CD4-positive, alpha-beta memory T cell (primary cell): ENCODE measurements at regions not wholly inside any gene's neighbourhood (a gene's known extent, or its start where the extent isn't known, plus 50 kb on each side); places are given as distances from the start of the nearest gene placed in this dataset.

Source experiments
- CTCF ChIA-PET: fragments of 350-600 bp; sonication (Branson Sonifier 250); formaldehyde crosslinking; loops from one replicate; lab custom pipeline; 2021; ENCODE audit warnings: inconsistent platforms; ENCODE audit not compliant: partially characterized antibody; lab: Charles Lee
- POLR2A ChIA-PET: fragments of 350-600 bp; sonication (Branson Sonifier 250); formaldehyde crosslinking; loops from one replicate; lab custom pipeline; 2021; ENCODE audit not compliant: partially characterized antibody; lab: Charles Lee
- DNase-seq, 5 donors: peaks; one replicate each; pipeline versions ENCODE4 v3.0.0 to v3.0.0-alpha.2; 2020 to 2022; ENCODE audit warnings: mixed read lengths in 1 of 5
- H3K27ac ChIP-seq: one replicate; pipeline ENCODE4 v1.7.0; 2013; ENCODE audit warnings: low read depth, low read length
- H3K27me3 ChIP-seq: 2 replicates; pipeline ENCODE4 v1.7.0; 2013; ENCODE audit warnings: mild to moderate bottlenecking, low read length, moderate library complexity; ENCODE audit not compliant: insufficient read depth
- H3K36me3 ChIP-seq: 2 replicates; pipeline ENCODE4 v1.7.0; 2013; ENCODE audit warnings: mild to moderate bottlenecking, low read length, moderate library complexity; ENCODE audit not compliant: insufficient read depth
- H3K4me1 ChIP-seq: 2 replicates; pipeline ENCODE4 v1.7.0; 2013; ENCODE audit warnings: mild to moderate bottlenecking, low read length, moderate library complexity; ENCODE audit not compliant: insufficient read depth
- H3K4me3 ChIP-seq, 2 donors: one replicate each; pipeline ENCODE4 v1.7.0; 2013; ENCODE audit warnings: low read length in 2 of 2, mild to moderate bottlenecking in 1 of 2
- H3K9me3 ChIP-seq, 2 donors: one replicate each; pipeline ENCODE4 v1.7.0; 2013; ENCODE audit warnings: low read length in 2 of 2, control low read depth in 1 of 2; ENCODE audit not compliant: control insufficient read depth in 1 of 2
- H3K27ac Mint-ChIP-seq, 7 donors: one replicate each; pipeline ENCODE4 v1.8.0; 2020 to 2021; ENCODE audit warnings: mixed read lengths in 7 of 7, mild to moderate bottlenecking in 6 of 7, inconsistent platforms in 3 of 7, moderate library complexity in 3 of 7
- H3K27me3 Mint-ChIP-seq, 2 donors: one replicate each; pipeline ENCODE4 v1.8.0; 2020 to 2021; ENCODE audit warnings: mixed read lengths in 2 of 2
- H3K36me3 Mint-ChIP-seq, 2 donors: one replicate each; pipeline ENCODE4 v1.8.0; 2020 to 2021; ENCODE audit warnings: mixed read lengths in 2 of 2, inconsistent platforms in 1 of 2, mild to moderate bottlenecking in 1 of 2
- H3K4me1 Mint-ChIP-seq, 4 donors: one replicate each; pipeline ENCODE4 v1.8.0; 2020 to 2021; ENCODE audit warnings: mixed read lengths in 4 of 4, mild to moderate bottlenecking in 1 of 4
- H3K4me3 Mint-ChIP-seq, 8 donors: one replicate each; pipeline ENCODE4 v1.8.0; 2020 to 2021; ENCODE audit warnings: mixed read lengths in 8 of 8, mild to moderate bottlenecking in 7 of 8, moderate library complexity in 6 of 8, inconsistent platforms in 3 of 8
- H3K9me3 Mint-ChIP-seq, 8 donors: one replicate each; pipeline ENCODE4 v1.8.0; 2020 to 2021; ENCODE audit warnings: mixed read lengths in 8 of 8, mild to moderate bottlenecking in 5 of 8, inconsistent platforms in 3 of 8, moderate library complexity in 1 of 8
- intact Hi-C: fragments of 100-400 bp; cut with micrococcal nuclease; formaldehyde crosslinking; loops from one replicate; pipeline ENCODE4 v1.15.1; 2023

DNA sequence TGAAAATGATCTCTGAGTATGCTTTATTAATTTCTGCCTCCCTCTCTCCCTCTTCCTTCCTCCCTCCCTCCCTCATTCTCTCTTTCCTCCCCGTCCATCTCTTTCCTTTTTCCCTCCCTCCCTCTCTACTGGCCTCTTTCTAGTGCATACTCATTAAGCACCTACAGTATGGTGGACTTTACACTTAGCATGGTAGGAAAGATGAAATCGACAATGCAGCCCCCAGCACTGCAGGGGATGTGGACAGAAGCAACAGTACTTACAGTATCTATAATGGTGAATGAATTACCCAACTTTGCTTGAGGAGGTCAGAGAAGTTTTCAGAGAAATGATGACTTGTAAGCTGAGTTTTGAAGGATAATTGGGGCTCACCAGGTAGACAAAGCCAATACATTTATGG, 143.8 kb upstream of the RPS6KA3 start:
- peaks cover 0 to 6% (median under 1%) of the 10 kb centered on the region in 8 donors for H3K9me3 Mint-ChIP-seq
- H3K9me3 ChIP-seq: no peaks in the 10 kb centered on the region
- H3K4me3 Mint-ChIP-seq: peak overlapping the region in 1 of 8 donors; percentile 10
- H3K27me3 Mint-ChIP-seq: no peaks in the 10 kb centered on the region
- no peaks in the 10 kb centered on the region for H3K36me3 Mint-ChIP-seq
- H3K36me3 ChIP-seq: no peaks in the 10 kb centered on the region
- intact Hi-C loops: no loop called here
- POLR2A ChIA-PET: no interaction called here
- CTCF ChIA-PET: interaction anchor here (1.1 kb wide), 1 partner anchor 158 kb away, joined by 3 read pairs; no protein-coding TSS in a partner anchor
- H3K4me1 Mint-ChIP-seq: peaks cover 20 to 41% (median 25%) of the 10 kb centered on the region in 4 donors
- no peaks in the 10 kb centered on the region for H3K27me3 ChIP-seq
- no peak overlapping the region for H3K4me3 ChIP-seq
- no peak overlapping the region for H3K27ac ChIP-seq
- peaks cover 35% of the 10 kb centered on the region for H3K4me1 ChIP-seq
- no peak for DNase-seq
- peak overlapping the region in 2 of 7 donors; percentile 10 to 26 for H3K27ac Mint-ChIP-seq

DNA sequence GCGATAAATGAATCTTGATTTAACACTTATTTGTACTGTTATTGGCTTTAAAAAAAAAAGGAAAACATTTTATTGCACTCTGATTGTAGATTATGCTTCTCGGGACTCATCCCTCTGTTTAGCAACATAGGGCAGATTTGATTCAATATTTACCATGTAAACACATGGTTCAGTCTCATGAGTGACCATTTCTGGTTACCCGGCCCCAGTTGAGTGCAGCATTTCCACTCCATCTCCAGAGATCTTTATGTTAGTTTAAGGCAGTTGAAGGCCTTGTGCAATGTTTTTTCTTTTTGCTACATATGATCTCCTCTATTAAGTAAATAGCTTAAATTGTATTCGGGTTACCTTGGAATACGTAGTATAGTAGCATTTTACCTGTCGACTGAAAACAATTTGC, 143.3 kb upstream of the RPS6KA3 start:
- intact Hi-C loops: no loop called here
- no peaks in the 10 kb centered on the region for H3K36me3 Mint-ChIP-seq
- ChIA-PET POLR2A (interaction anchor here (0.6 kb wide), 1 partner anchor 15 kb away, joined by 3 read pairs; no protein-coding TSS in a partner anchor), CTCF (interaction anchor here (1.1 kb wide), 1 partner anchor 157 kb away, joined by 3 read pairs; no protein-coding TSS in a partner anchor)
- no peak overlapping the region for H3K4me3 Mint-ChIP-seq
- no peaks in the 10 kb centered on the region for H3K9me3 ChIP-seq
- peaks cover 20 to 39% (median 25%) of the 10 kb centered on the region in 4 donors for H3K4me1 Mint-ChIP-seq
- no peak for DNase-seq
- H3K9me3 Mint-ChIP-seq: peaks cover 0 to 6% (median 0%) of the 10 kb centered on the region in 8 donors
- no peaks in the 10 kb centered on the region for H3K27me3 Mint-ChIP-seq
- H3K4me3 ChIP-seq: no peak overlapping the region
- H3K36me3 ChIP-seq: no peaks in the 10 kb centered on the region
- no peaks in the 10 kb centered on the region for H3K27me3 ChIP-seq
- H3K4me1 ChIP-seq: peaks cover 35% of the 10 kb centered on the region
- H3K27ac Mint-ChIP-seq: no peak overlapping the region
- no peak overlapping the region for H3K27ac ChIP-seq

DNA sequence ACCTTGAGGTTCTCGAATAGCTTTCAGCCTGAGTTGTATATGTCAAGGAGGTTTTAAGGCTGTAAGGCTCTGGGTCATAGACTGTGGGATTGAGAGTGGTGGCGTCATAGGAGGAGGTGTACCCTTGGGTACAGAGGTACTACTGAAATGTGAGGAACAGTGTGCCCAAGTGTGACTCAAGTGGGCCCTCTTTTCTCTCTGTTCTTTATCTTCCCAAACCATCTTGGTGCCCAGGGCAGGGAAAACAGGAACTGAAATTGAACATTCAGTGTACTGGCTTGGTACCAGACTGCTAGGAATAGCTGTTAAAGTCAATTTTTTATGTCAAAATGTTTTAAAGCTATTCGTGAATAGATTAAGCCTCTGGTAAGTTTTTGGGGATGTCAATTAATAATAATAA, 136.2 kb upstream of the RPS6KA3 start:
- ChIA-PET POLR2A (interaction anchor here (1.1 kb wide), 1 partner anchor 10 kb away, joined by 3 read pairs; no protein-coding TSS in a partner anchor), CTCF (no interaction called here)
- Mint-ChIP-seq H3K27me3 (no peaks in the 10 kb centered on the region), H3K36me3 (no peaks in the 10 kb centered on the region), H3K9me3 (no peaks in the 10 kb centered on the region), H3K27ac (no peak overlapping the region), H3K4me3 (no peak overlapping the region), H3K4me1 (peaks cover 0 to 3% (median 1%) of the 10 kb centered on the region in 4 donors)
- Histone ChIP-seq H3K4me1 (no peaks in the 10 kb centered on the region), H3K9me3 (no peaks in the 10 kb centered on the region), H3K27me3 (no peaks in the 10 kb centered on the region), H3K36me3 (no peaks in the 10 kb centered on the region), H3K27ac (no peak overlapping the region), H3K4me3 (no peak overlapping the region)
- DNase-seq: no peak
- intact Hi-C loops: no loop called here

DNA sequence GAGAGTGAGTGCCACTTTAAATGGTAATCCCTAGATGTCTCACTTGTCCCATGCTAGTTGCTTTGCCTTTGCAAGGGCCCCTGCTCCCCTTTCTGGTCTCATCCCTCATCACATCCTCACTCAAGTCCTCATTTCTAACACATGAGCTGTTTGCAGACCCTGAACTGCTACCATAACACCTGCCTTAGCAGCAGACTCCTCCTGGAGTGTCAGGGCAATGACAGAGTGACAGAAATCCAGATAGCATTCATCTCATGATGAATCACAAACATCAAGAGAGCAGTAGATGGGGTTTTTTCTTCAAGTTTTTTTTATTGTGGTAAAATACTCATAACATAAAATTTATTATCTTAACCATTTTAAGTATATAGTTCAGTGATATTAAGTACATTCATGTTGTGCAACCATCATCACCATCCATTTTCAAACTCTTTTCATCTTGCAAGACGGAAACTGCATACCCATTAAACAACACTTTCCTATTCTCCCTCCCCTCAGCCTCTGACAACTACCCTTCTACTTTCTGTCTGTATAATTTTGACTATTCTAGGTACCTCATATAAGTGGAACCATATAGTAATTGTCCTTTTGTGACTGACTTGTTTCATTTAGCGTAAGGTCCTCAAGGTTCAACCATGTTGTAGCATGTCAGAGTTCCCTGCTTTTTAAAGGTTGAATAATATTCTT, 133.2 kb upstream of the RPS6KA3 start:
- Histone ChIP-seq H3K4me1 (no peaks in the 10 kb centered on the region), H3K36me3 (no peaks in the 10 kb centered on the region), H3K4me3 (no peak overlapping the region), H3K27ac (no peak overlapping the region), H3K9me3 (no peaks in the 10 kb centered on the region), H3K27me3 (no peaks in the 10 kb centered on the region)
- POLR2A ChIA-PET: no interaction called here
- no peak for DNase-seq
- H3K27me3 Mint-ChIP-seq: no peaks in the 10 kb centered on the region
- no peaks in the 10 kb centered on the region for H3K9me3 Mint-ChIP-seq
- H3K36me3 Mint-ChIP-seq: no peaks in the 10 kb centered on the region
- intact Hi-C loops: no loop called here
- peak overlapping the region in 1 of 7 donors; percentile 69 for H3K27ac Mint-ChIP-seq
- peaks cover 0 to 3% (median under 1%) of the 10 kb centered on the region in 4 donors for H3K4me1 Mint-ChIP-seq
- CTCF ChIA-PET: interaction anchor here (1.3 kb wide), 1 partner anchor 146 kb away, joined by 3 read pairs; no protein-coding TSS in a partner anchor
- H3K4me3 Mint-ChIP-seq: no peak overlapping the region

DNA sequence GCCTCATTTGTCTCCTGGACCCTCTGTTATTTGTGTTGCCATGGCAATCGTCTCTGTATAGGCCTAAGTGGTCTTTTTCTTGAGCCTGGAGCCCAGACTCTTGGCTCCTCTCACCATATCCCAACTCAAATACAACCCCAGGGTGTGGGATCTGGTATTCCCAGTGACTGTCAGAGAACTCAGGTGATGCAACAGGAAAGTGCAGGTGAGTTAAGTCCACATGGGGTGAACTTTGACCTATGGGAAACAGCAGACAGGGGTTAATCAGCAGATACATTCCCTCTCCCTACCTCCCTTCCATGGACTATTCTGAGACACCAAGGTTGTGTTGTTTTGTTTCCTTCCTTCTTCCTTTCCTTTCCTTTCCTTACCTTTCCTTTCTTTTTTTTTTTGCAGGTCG, 130.9 kb upstream of the RPS6KA3 start:
- Mint-ChIP-seq H3K27ac (no peak overlapping the region), H3K36me3 (no peaks in the 10 kb centered on the region), H3K9me3 (no peaks in the 10 kb centered on the region), H3K27me3 (no peaks in the 10 kb centered on the region), H3K4me1 (peaks cover 0 to 3% (median under 1%) of the 10 kb centered on the region in 4 donors), H3K4me3 (no peak overlapping the region)
- no peak overlapping the region for H3K27ac ChIP-seq
- ChIA-PET POLR2A (no interaction called here), CTCF (no interaction called here)
- intact Hi-C loops: no loop called here
- H3K27me3 ChIP-seq: no peaks in the 10 kb centered on the region
- no peaks in the 10 kb centered on the region for H3K9me3 ChIP-seq
- DNase-seq: no peak
- H3K4me1 ChIP-seq: no peaks in the 10 kb centered on the region
- no peak overlapping the region for H3K4me3 ChIP-seq
- no peaks in the 10 kb centered on the region for H3K36me3 ChIP-seq

DNA sequence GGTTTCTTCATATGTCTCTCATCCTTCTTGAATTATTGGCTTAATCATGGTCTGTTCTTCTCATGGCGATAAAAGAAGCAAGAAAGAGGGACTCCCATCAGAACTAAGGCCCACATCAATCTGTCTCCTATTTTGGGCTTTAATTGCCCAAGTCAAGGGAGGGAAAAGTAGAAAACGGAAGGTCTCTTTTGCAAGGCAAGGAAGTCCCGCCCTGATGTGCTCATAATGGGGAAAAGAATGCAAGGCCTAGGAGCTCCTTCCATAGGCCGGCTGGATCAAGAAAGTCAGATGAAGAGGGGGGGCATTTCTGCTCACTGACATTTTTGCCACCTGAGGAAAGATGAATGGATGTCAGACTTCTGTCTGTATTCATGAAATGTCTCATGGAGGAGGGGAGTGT, 127.7 kb upstream of the RPS6KA3 start:
- H3K4me3 ChIP-seq: no peak overlapping the region
- ChIA-PET POLR2A (interaction anchor here (0.7 kb wide), 1 partner anchor 15 kb away, joined by 3 read pairs; no protein-coding TSS in a partner anchor), CTCF (no interaction called here)
- H3K27ac Mint-ChIP-seq: peak overlapping the region in 1 of 7 donors; percentile 59
- no peaks in the 10 kb centered on the region for H3K36me3 ChIP-seq
- no peaks in the 10 kb centered on the region for H3K9me3 Mint-ChIP-seq
- no peaks in the 10 kb centered on the region for H3K36me3 Mint-ChIP-seq
- no peaks in the 10 kb centered on the region for H3K9me3 ChIP-seq
- DNase-seq: no peak
- H3K27me3 Mint-ChIP-seq: no peaks in the 10 kb centered on the region
- intact Hi-C loops: no loop called here
- no peaks in the 10 kb centered on the region for H3K4me1 ChIP-seq
- H3K27ac ChIP-seq: no peak overlapping the region
- no peaks in the 10 kb centered on the region for H3K4me1 Mint-ChIP-seq
- H3K27me3 ChIP-seq: no peaks in the 10 kb centered on the region
- H3K4me3 Mint-ChIP-seq: no peak overlapping the region

DNA sequence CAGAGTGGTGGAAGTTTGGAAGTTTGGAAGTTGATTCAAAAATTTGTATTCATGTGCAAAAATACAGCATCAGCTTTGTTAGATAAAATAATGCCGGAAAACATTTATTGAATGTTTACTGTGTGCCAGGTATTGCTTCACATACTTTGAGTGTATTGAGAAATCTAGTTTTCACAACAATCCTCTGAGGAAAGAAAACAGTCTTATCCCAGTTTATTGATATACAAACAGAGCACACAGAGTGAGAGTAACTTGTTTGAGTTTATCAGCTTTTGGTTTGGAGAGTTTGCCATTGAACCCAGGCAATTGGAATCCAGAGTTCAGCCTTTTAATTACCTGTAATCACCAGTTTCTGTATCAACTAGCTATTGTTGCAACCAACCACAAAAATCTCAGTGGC, 127.2 kb upstream of the RPS6KA3 start:
- ChIA-PET CTCF (no interaction called here), POLR2A (no interaction called here)
- H3K9me3 ChIP-seq: no peaks in the 10 kb centered on the region
- no peak overlapping the region for H3K4me3 ChIP-seq
- no peaks in the 10 kb centered on the region for H3K36me3 ChIP-seq
- no peaks in the 10 kb centered on the region for H3K4me1 ChIP-seq
- H3K27me3 ChIP-seq: no peaks in the 10 kb centered on the region
- Mint-ChIP-seq H3K27ac (no peak overlapping the region), H3K36me3 (no peaks in the 10 kb centered on the region), H3K4me1 (no peaks in the 10 kb centered on the region), H3K4me3 (no peak overlapping the region), H3K27me3 (no peaks in the 10 kb centered on the region), H3K9me3 (no peaks in the 10 kb centered on the region)
- DNase-seq: no peak
- intact Hi-C loops: no loop called here
- H3K27ac ChIP-seq: no peak overlapping the region
